Testis (tissue), 2 donors: ENCODE measurements at regions not wholly inside any gene's neighbourhood (a gene's known extent, or its start where the extent isn't known, plus 50 kb on each side); places are given as distances from the start of the nearest gene placed in this dataset.

Source experiments
- POLR2A ChIP-seq: fragments of 450-650 bp; IDR thresholded peaks from one replicate; pipeline ENCODE4 v1.6.1; 2017; ENCODE audit warnings: antibody characterized with exemption, mild to moderate bottlenecking, moderate library complexity
- TF ChIP-seq, protein P1 (sequence below), 3 experiments: fragments of 450-650 bp in 2 of 3; fragments of 200-600 bp in 1 of 3; sonication (generic) in 1 of 3; IDR thresholded peaks; one replicate each; pipeline ENCODE4 v1.5.1; 2016 to 2019; ENCODE audit warnings: antibody characterized with exemption in 3 of 3, mild to moderate bottlenecking in 2 of 3, moderate library complexity in 1 of 3

DNA sequence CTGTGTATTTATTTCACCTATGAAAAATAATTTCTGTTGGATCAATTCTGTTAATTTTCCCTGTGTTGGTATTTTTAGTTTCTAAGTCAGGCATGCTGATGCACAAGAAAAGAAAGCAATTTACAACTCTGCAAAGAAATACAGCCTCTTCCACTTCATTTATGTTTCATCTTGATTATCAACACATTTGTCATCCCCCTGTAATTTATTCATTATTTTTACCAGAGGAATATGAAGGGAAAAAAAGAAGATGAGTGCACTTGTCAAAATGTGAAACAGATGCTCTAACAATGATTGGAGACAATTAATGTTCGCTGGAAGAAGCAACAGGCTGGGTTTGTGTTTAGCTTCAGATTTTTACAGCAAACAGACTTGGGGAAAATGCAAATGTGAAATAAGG is 958.5 kb upstream of the SEL1L start:
- TF ChIP-seq, protein P1, sequence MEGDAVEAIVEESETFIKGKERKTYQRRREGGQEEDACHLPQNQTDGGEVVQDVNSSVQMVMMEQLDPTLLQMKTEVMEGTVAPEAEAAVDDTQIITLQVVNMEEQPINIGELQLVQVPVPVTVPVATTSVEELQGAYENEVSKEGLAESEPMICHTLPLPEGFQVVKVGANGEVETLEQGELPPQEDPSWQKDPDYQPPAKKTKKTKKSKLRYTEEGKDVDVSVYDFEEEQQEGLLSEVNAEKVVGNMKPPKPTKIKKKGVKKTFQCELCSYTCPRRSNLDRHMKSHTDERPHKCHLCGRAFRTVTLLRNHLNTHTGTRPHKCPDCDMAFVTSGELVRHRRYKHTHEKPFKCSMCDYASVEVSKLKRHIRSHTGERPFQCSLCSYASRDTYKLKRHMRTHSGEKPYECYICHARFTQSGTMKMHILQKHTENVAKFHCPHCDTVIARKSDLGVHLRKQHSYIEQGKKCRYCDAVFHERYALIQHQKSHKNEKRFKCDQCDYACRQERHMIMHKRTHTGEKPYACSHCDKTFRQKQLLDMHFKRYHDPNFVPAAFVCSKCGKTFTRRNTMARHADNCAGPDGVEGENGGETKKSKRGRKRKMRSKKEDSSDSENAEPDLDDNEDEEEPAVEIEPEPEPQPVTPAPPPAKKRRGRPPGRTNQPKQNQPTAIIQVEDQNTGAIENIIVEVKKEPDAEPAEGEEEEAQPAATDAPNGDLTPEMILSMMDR (IDR thresholded peaks at IDR 0.05), result no peak
- TF ChIP-seq POLR2A, result no peak
